ENCODE measurements at regions not wholly inside any gene's neighbourhood (a gene's known extent, or its start where the extent isn't known, plus 50 kb on each side); places are given as distances from the start of the nearest gene placed in this dataset.

- Mint-ChIP-seq H3K4me1 (peaks cover 16% of the 10 kb centered on the region), H3K27ac (ENCODE audit: low read depth) (no peak overlapping the region), H3K9me3 (no peaks in the 10 kb centered on the region), H3K4me3 (no peak overlapping the region), H3K27me3 (no peaks in the 10 kb centered on the region), H3K36me3 (ENCODE audit: insufficient read depth) (no peaks in the 10 kb centered on the region)
- ATAC-seq (replicated peaks; ENCODE audit: extremely low read depth, poor library complexity, severe bottlenecking) (no peak), DNase-seq (ENCODE audit: low spot score in 2 of 2) (no peak)
These were observed 187.4 kb upstream of the TNRC6C start for GRCh38 chr17:77771145-77771544.

DNA sequence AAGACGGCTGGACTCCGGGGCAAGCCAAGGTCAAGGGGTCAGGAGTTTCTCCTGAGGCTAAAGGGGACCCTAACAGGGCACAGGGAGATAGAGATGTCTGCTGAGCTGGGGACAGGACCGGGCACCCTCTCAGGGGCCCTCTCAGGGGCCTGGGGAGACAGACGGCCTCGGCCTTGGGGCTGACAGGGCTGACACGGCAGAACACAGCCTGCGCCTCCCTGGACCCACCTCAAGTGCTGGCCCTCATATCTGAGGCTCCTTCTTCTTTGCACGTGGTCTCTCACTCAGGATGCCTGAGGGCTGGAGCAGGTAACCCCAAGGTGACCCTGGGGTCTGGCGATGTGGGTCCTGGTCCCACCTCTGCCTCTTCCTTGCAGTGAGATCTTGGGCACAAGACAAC, 186.9 kb upstream of the TNRC6C start:
- Mint-ChIP-seq H3K4me3 (no peak overlapping the region), H3K4me1 (peaks cover 16% of the 10 kb centered on the region), H3K36me3 (ENCODE audit: insufficient read depth) (no peaks in the 10 kb centered on the region), H3K27ac (ENCODE audit: low read depth) (no peak overlapping the region), H3K27me3 (no peaks in the 10 kb centered on the region), H3K9me3 (no peaks in the 10 kb centered on the region)
- ATAC-seq (replicated peaks; ENCODE audit: extremely low read depth, poor library complexity, severe bottlenecking) (no peak), DNase-seq (ENCODE audit: low spot score in 2 of 2) (no peak)

- Mint-ChIP-seq H3K27me3 (no peaks in the 10 kb centered on the region), H3K27ac (ENCODE audit: low read depth) (peak overlapping the region; percentile 84), H3K36me3 (ENCODE audit: insufficient read depth) (no peaks in the 10 kb centered on the region), H3K4me3 (no peak overlapping the region), H3K4me1 (peaks cover 16% of the 10 kb centered on the region), H3K9me3 (no peaks in the 10 kb centered on the region)
- DNase-seq (ENCODE audit: low spot score in 2 of 2), result no peak
- ATAC-seq (replicated peaks; ENCODE audit: extremely low read depth, poor library complexity, severe bottlenecking), result no peak
These were observed 186.5 kb upstream of the TNRC6C start for GRCh38 chr17:77771998-77772397.

GRCh38 chr17:77772461-77772897, 186.0 kb upstream of the TNRC6C start:
- Mint-ChIP-seq H3K4me3 (peak overlapping the region; percentile 48), H3K4me1 (peaks cover 16% of the 10 kb centered on the region), H3K27me3 (no peaks in the 10 kb centered on the region), H3K27ac (ENCODE audit: low read depth) (peak overlapping the region; percentile 84), H3K36me3 (ENCODE audit: insufficient read depth) (no peaks in the 10 kb centered on the region), H3K9me3 (no peaks in the 10 kb centered on the region)
- DNase-seq (ENCODE audit: low spot score in 2 of 2) (peak; percentile 54 to 60), ATAC-seq (replicated peaks; ENCODE audit: extremely low read depth, poor library complexity, severe bottlenecking) (peak; percentile 90)

GRCh38 chr17:77772899-77773358, 185.6 kb upstream of the TNRC6C start:
- H3K27ac Mint-ChIP-seq (ENCODE audit: low read depth), result peak overlapping the region; percentile 84
- H3K4me1 Mint-ChIP-seq, result peaks cover 16% of the 10 kb centered on the region
- H3K36me3 Mint-ChIP-seq (ENCODE audit: insufficient read depth), result no peaks in the 10 kb centered on the region
- DNase-seq (ENCODE audit: low spot score in 2 of 2), result no peak
- no peaks in the 10 kb centered on the region for H3K9me3 Mint-ChIP-seq
- no peaks in the 10 kb centered on the region for H3K27me3 Mint-ChIP-seq
- ATAC-seq (replicated peaks; ENCODE audit: extremely low read depth, poor library complexity, severe bottlenecking), result peak; percentile 62
- peak overlapping the region; percentile 48 for H3K4me3 Mint-ChIP-seq

- DNase-seq (ENCODE audit: low spot score in 2 of 2), result no peak
- ATAC-seq (replicated peaks; ENCODE audit: extremely low read depth, poor library complexity, severe bottlenecking), result no peak
- Mint-ChIP-seq H3K27me3 (no peaks in the 10 kb centered on the region), H3K4me3 (no peak overlapping the region), H3K27ac (ENCODE audit: low read depth) (no peak overlapping the region), H3K4me1 (peaks cover 16% of the 10 kb centered on the region), H3K36me3 (ENCODE audit: insufficient read depth) (no peaks in the 10 kb centered on the region), H3K9me3 (no peaks in the 10 kb centered on the region)
These were observed 184.3 kb upstream of the TNRC6C start for GRCh38 chr17:77774182-77774581.

GRCh38 chr17:77778636-77779489, 179.6 kb upstream of the TNRC6C start:
- DNase-seq (ENCODE audit: low spot score in 2 of 2) (no peak), ATAC-seq (replicated peaks; ENCODE audit: extremely low read depth, poor library complexity, severe bottlenecking) (no peak)
- Mint-ChIP-seq H3K9me3 (no peaks in the 10 kb centered on the region), H3K4me1 (peaks cover 12% of the 10 kb centered on the region), H3K27ac (ENCODE audit: low read depth) (no peak overlapping the region), H3K36me3 (ENCODE audit: insufficient read depth) (peaks cover 6% of the 10 kb centered on the region), H3K27me3 (no peaks in the 10 kb centered on the region), H3K4me3 (no peak overlapping the region)

GRCh38 chr17:77779711-77780539, 178.6 kb upstream of the TNRC6C start:
- no peak overlapping the region for H3K4me3 Mint-ChIP-seq
- H3K36me3 Mint-ChIP-seq (ENCODE audit: insufficient read depth), result peaks cover 11% of the 10 kb centered on the region
- peak overlapping the region; percentile 38 for H3K27ac Mint-ChIP-seq (ENCODE audit: low read depth)
- ATAC-seq (replicated peaks; ENCODE audit: extremely low read depth, poor library complexity, severe bottlenecking) (no peak), DNase-seq (ENCODE audit: low spot score in 2 of 2) (no peak)
- H3K9me3 Mint-ChIP-seq, result no peaks in the 10 kb centered on the region
- no peaks in the 10 kb centered on the region for H3K27me3 Mint-ChIP-seq
- H3K4me1 Mint-ChIP-seq, result peaks cover 22% of the 10 kb centered on the region

- ATAC-seq (replicated peaks; ENCODE audit: extremely low read depth, poor library complexity, severe bottlenecking), result no peak
- H3K9me3 Mint-ChIP-seq, result no peaks in the 10 kb centered on the region
- peaks cover 15% of the 10 kb centered on the region for H3K36me3 Mint-ChIP-seq (ENCODE audit: insufficient read depth)
- no peak overlapping the region for H3K4me3 Mint-ChIP-seq
- peak overlapping the region; percentile 92 for H3K27ac Mint-ChIP-seq (ENCODE audit: low read depth)
- H3K27me3 Mint-ChIP-seq, result no peaks in the 10 kb centered on the region
- peaks cover 38% of the 10 kb centered on the region for H3K4me1 Mint-ChIP-seq
- DNase-seq (ENCODE audit: low spot score in 2 of 2), result no peak
These were observed 177.0 kb upstream of the TNRC6C start for GRCh38 chr17:77781536-77781935.

GRCh38 chr17:77782201-77782600, 176.3 kb upstream of the TNRC6C start:
- Mint-ChIP-seq H3K9me3 (no peaks in the 10 kb centered on the region), H3K27me3 (no peaks in the 10 kb centered on the region), H3K4me1 (peaks cover 42% of the 10 kb centered on the region), H3K36me3 (ENCODE audit: insufficient read depth) (peaks cover 16% of the 10 kb centered on the region), H3K4me3 (no peak overlapping the region), H3K27ac (ENCODE audit: low read depth) (peak overlapping the region; percentile 92)
- DNase-seq (ENCODE audit: low spot score in 2 of 2) (no peak), ATAC-seq (replicated peaks; ENCODE audit: extremely low read depth, poor library complexity, severe bottlenecking) (no peak)

DNA sequence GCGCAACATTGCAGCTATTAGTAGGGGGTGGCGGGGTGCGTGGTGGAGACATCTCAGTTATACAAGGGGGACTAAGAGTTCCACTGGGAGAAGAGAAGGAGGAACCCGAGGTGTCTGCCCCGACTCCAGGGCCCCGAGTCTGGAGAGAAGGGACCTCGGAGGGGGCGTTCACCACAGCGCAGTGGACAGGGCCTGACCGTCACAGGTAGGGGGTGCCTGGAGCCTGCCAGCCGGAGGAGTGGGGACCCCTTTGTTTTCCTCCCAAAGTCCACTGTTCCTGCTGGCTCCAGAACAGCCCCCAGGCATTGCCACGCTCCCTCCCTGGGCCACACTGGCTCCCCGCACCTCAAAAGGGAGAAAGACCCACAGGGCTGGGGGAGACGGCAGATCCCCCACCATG, 175.9 kb upstream of the TNRC6C start:
- Mint-ChIP-seq H3K36me3 (ENCODE audit: insufficient read depth) (peaks cover 16% of the 10 kb centered on the region), H3K27ac (ENCODE audit: low read depth) (peak overlapping the region; percentile 92), H3K4me1 (peaks cover 45% of the 10 kb centered on the region), H3K27me3 (no peaks in the 10 kb centered on the region), H3K9me3 (no peaks in the 10 kb centered on the region), H3K4me3 (no peak overlapping the region)
- no peak for ATAC-seq (replicated peaks; ENCODE audit: extremely low read depth, poor library complexity, severe bottlenecking)
- DNase-seq (ENCODE audit: low spot score in 2 of 2), result no peak

- peak; percentile 65 to 87 for DNase-seq (ENCODE audit: low spot score in 2 of 2)
- Mint-ChIP-seq H3K4me3 (peak overlapping the region; percentile 62), H3K36me3 (ENCODE audit: insufficient read depth) (peaks cover 18% of the 10 kb centered on the region), H3K9me3 (no peaks in the 10 kb centered on the region), H3K27me3 (no peaks in the 10 kb centered on the region), H3K4me1 (peaks cover 48% of the 10 kb centered on the region), H3K27ac (ENCODE audit: low read depth) (peak overlapping the region; percentile 96)
- ATAC-seq (replicated peaks; ENCODE audit: extremely low read depth, poor library complexity, severe bottlenecking), result peak; percentile 96
These were observed 174.3 kb upstream of the TNRC6C start for GRCh38 chr17:77783991-77784820.
